ENCODE measurements at regions not wholly inside any gene's neighbourhood (a gene's known extent, or its start where the extent isn't known, plus 50 kb on each side); places are given as distances from the start of the nearest gene placed in this dataset.

GRCh38 chr21:27067226-27067625 is 100.3 kb upstream of the ADAMTS5 start:
- no peak for TF ChIP-seq CTCF (IDR thresholded peaks at IDR 0.05)
- no peak for TF ChIP-seq EZH2 (IDR thresholded peaks at IDR 0.05)
- TF ChIP-seq EZH2phosphoT487 (IDR thresholded peaks at IDR 0.05) = no peak
